Esophagus squamous epithelium (tissue), 5 donors: ENCODE measurements at regions not wholly inside any gene's neighbourhood (a gene's known extent, or its start where the extent isn't known, plus 50 kb on each side); places are given as distances from the start of the nearest gene placed in this dataset.

Source experiments
- DNase-seq: peaks from one replicate; lab custom pipeline; 2025; lab: John Stamatoyannopoulos, UW
- H3K27ac ChIP-seq, 4 donors: fragments of 200-600 bp; sonication (generic); one replicate each; pipeline ENCODE4 v1.5.1; 2016 to 2019; ENCODE audit warnings: mild to moderate bottlenecking in 1 of 4
- H3K27me3 ChIP-seq, 4 donors: fragments of 200-600 bp; sonication (generic); 1 replicate in 3 of 4; 2 replicates in 1 of 4; pipeline versions ENCODE4 v1.5.1 to v1.6.0; 2017 to 2021; ENCODE audit warnings: antibody characterized with exemption in 1 of 4
- H3K36me3 ChIP-seq, 3 donors: fragments of 200-600 bp; sonication (generic); one replicate each; pipeline ENCODE4 v1.5.1; 2016 to 2019
- H3K4me1 ChIP-seq, 3 donors: fragments of 200-600 bp; sonication (generic); one replicate each; pipeline ENCODE4 v1.5.1; 2017 to 2019
- H3K4me3 ChIP-seq, 4 donors: fragments of 200-600 bp; sonication (generic); 1 replicate in 3 of 4; 2 replicates in 1 of 4; pipeline ENCODE4 v1.5.1; 2016 to 2019; ENCODE audit warnings: mild to moderate bottlenecking in 2 of 4, moderate library complexity in 1 of 4
- H3K9me3 ChIP-seq, 3 donors: fragments of 200-600 bp; sonication (generic); one replicate each; pipeline ENCODE4 v1.5.1; 2016 to 2019
- POLR2A ChIP-seq, 4 donors: fragments of 450-650 bp; IDR thresholded peaks; one replicate each; pipeline ENCODE4 v1.6.1; 2017; ENCODE audit warnings: antibody characterized with exemption in 4 of 4, mild to moderate bottlenecking in 4 of 4, moderate library complexity in 3 of 4
- WGBS, 2 donors: methylation state at CpG; one replicate each; pipeline ENCODE4 v1.1.5; 2018; 5-methylcytosine and 5-hydroxymethylcytosine counted together
- intact Hi-C: fragments of 100-400 bp; cut with DNase I; formaldehyde crosslinking; loops from one replicate; pipeline ENCODE4 v1.15.0; 2022
- TF ChIP-seq, protein P1 (sequence below), 6 experiments: fragments of 450-650 bp in 4 of 6; fragments of 200-600 bp in 2 of 6; sonication (generic) in 2 of 6; IDR thresholded peaks; one replicate each; pipeline ENCODE4 v1.5.1; 2016 to 2019; ENCODE audit warnings: antibody characterized with exemption in 6 of 6, mild to moderate bottlenecking in 4 of 6, moderate library complexity in 4 of 6
- donor health status: DM: yes; HTN: yes; CAD: no.

DNA sequence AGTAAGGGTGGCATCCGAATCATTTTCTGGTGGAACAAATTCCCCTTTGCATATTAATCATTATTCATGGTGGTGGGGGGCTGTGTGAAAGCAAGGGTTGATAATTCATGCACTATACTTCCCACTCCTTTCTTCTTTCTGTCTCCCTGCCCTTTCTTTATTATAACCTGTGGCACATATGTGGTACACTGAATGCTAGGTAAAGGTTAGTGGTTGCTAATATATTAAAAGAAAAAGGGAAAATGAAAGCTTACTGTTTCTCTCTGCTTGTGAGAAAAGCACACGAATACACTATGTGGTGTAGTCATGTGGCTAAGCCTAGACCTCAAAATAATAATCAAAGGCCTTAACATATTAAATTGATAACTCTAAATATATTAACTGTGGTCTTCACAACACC lies 178.4 kb upstream of the RPS6KA3 start:
- Histone ChIP-seq H3K4me3 (no peak overlapping the region), H3K9me3 (no peaks in the 10 kb centered on the region), H3K4me1 (no peaks in the 10 kb centered on the region), H3K27ac (no peak overlapping the region), H3K36me3 (no peaks in the 10 kb centered on the region), H3K27me3 (no peaks in the 10 kb centered on the region)
- WGBS, 2 donors = 54 to 77% methylated on average over 2 of the region's 2 CpGs
- intact Hi-C loops = no loop called here
- no peak for TF ChIP-seq POLR2A (IDR thresholded peaks at IDR 0.05)
- TF ChIP-seq, protein P1, sequence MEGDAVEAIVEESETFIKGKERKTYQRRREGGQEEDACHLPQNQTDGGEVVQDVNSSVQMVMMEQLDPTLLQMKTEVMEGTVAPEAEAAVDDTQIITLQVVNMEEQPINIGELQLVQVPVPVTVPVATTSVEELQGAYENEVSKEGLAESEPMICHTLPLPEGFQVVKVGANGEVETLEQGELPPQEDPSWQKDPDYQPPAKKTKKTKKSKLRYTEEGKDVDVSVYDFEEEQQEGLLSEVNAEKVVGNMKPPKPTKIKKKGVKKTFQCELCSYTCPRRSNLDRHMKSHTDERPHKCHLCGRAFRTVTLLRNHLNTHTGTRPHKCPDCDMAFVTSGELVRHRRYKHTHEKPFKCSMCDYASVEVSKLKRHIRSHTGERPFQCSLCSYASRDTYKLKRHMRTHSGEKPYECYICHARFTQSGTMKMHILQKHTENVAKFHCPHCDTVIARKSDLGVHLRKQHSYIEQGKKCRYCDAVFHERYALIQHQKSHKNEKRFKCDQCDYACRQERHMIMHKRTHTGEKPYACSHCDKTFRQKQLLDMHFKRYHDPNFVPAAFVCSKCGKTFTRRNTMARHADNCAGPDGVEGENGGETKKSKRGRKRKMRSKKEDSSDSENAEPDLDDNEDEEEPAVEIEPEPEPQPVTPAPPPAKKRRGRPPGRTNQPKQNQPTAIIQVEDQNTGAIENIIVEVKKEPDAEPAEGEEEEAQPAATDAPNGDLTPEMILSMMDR (IDR thresholded peaks at IDR 0.05) = no peak
- DNase-seq = no peak

DNA sequence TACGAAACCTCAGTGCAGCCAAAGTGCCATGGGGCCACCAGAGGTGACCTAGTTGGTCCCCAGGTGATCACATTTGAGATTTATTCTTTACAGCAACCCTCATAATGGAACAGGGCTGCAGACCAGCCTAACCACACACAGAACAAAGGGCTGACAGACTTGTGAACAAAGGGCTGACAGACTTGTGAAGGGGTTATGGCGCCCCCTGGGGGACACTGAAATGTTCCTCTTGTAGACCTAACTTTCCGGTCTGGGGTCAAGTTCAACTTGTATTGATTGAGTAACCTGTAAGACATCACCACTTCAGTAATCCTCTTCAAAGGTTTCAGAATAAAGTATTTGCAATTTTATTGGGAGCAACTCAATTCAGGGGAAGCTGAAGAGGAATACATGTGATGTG lies 175.9 kb upstream of the RPS6KA3 start:
- intact Hi-C loops = loop anchor here (5.0 kb wide), 1 partner anchor 190 kb away; no protein-coding TSS in a partner anchor
- Histone ChIP-seq H3K36me3 (no peaks in the 10 kb centered on the region), H3K9me3 (no peaks in the 10 kb centered on the region), H3K27ac (no peak overlapping the region), H3K4me3 (no peak overlapping the region), H3K27me3 (no peaks in the 10 kb centered on the region), H3K4me1 (no peaks in the 10 kb centered on the region)
- WGBS, 2 donors = 0 to 31% methylated on average over 1 to 3 of the region's 3 CpGs
- TF ChIP-seq POLR2A (IDR thresholded peaks at IDR 0.05) = no peak
- TF ChIP-seq, protein P1 (IDR thresholded peaks at IDR 0.05) = peak; percentile 46 to 69 (median 60)
- DNase-seq = peak; percentile 22

DNA sequence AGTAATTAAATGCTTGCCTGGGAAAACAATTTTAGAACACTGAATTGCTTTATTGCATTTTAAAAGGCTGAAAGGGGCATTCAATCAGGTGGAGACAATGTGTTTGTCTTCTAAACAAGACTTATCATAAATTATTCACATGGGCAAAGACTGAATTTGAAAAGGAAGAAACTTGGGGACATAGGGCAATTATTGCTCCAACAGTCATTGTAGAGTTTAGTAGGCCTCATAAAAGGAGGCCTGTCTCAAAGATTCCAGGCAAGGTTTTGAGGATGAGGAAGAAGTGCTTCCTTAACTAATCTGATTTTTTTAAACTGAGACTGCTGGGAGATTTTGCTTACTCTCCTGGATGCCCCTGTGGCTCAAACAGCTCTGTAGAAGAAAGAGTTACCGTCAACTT lies 174.4 kb upstream of the RPS6KA3 start:
- no peaks in the 10 kb centered on the region for H3K4me1 ChIP-seq
- TF ChIP-seq, protein P1 (IDR thresholded peaks at IDR 0.05) = no peak
- TF ChIP-seq POLR2A (IDR thresholded peaks at IDR 0.05) = no peak
- H3K4me3 ChIP-seq = no peak overlapping the region
- DNase-seq = no peak
- no peaks in the 10 kb centered on the region for H3K9me3 ChIP-seq
- intact Hi-C loops = loop anchor here (5.0 kb wide), 1 partner anchor 189 kb away; no protein-coding TSS in a partner anchor
- no peak overlapping the region for H3K27ac ChIP-seq
- H3K27me3 ChIP-seq = no peaks in the 10 kb centered on the region
- 64 to 79% methylated on average over 1 of the region's 1 CpG for WGBS, 2 donors
- H3K36me3 ChIP-seq = no peaks in the 10 kb centered on the region

- Histone ChIP-seq H3K4me1 (no peaks in the 10 kb centered on the region), H3K27ac (no peak overlapping the region), H3K36me3 (no peaks in the 10 kb centered on the region), H3K9me3 (no peaks in the 10 kb centered on the region), H3K27me3 (no peaks in the 10 kb centered on the region), H3K4me3 (no peak overlapping the region)
- DNase-seq = no peak
- WGBS, 2 donors = 84 to 94% methylated on average over 9 of the region's 9 CpGs
- TF ChIP-seq, protein P1 (IDR thresholded peaks at IDR 0.05) = no peak
- no peak for TF ChIP-seq POLR2A (IDR thresholded peaks at IDR 0.05)
- intact Hi-C loops = loop anchor here (10.0 kb wide), 1 partner anchor 54 kb away; no protein-coding TSS in a partner anchor
Measured at GRCh38 chrX:20438871-20439526, 172.3 kb upstream of the RPS6KA3 start.

- WGBS, 2 donors = 10% methylated on average over 1 of the region's 1 CpG; no CpG with 5 or more reads in 1 of the 2 donors
- H3K36me3 ChIP-seq = no peaks in the 10 kb centered on the region
- no peak overlapping the region for H3K4me3 ChIP-seq
- no peak for TF ChIP-seq POLR2A (IDR thresholded peaks at IDR 0.05)
- TF ChIP-seq, protein P1 (IDR thresholded peaks at IDR 0.05) = no peak
- intact Hi-C loops = loop anchor here (10.0 kb wide), 1 partner anchor 53 kb away; no protein-coding TSS in a partner anchor
- no peak for DNase-seq
- H3K9me3 ChIP-seq = no peaks in the 10 kb centered on the region
- no peaks in the 10 kb centered on the region for H3K27me3 ChIP-seq
- no peaks in the 10 kb centered on the region for H3K4me1 ChIP-seq
- H3K27ac ChIP-seq = no peak overlapping the region
Measured at GRCh38 chrX:20437683-20438082, 171.0 kb upstream of the RPS6KA3 start.
